T47D (cell line): ENCODE measurements at regions not wholly inside any gene's neighbourhood (a gene's known extent, or its start where the extent isn't known, plus 50 kb on each side); places are given as distances from the start of the nearest gene placed in this dataset.
"Not testable (repeated sequence)": the region's sequence is repeated elsewhere in the genome, so short reads cannot be mapped to it uniquely, and the experiment has no call there.

Experiments used
- DNase-seq, 2 experiments: peaks; one replicate each; pipeline versions ENCODE4 v3.0.0 to v3.0.0-alpha.2; 2011 to 2012; ENCODE audit warnings: low read depth in 1 of 2, low spot score in 1 of 2
- JUND ChIP-seq: IDR thresholded peaks from 2 replicates; pipeline ENCODE4 v1.6.1; 2012; ENCODE audit warnings: low read depth
- in situ Hi-C: cut with HindIII; loops from 2 replicates; pipeline ENCODE4 v1.10.0; 2016; ENCODE audit warnings: low sequenced_read_pairs, low pct_unique_long_range_greater_than_20kb

GRCh38 chr7:131835141-131835540, 278.7 kb upstream of the PODXL start:
- no peak for DNase-seq
- in situ Hi-C loops: no loop called here
- TF ChIP-seq JUND: no peak

DNA sequence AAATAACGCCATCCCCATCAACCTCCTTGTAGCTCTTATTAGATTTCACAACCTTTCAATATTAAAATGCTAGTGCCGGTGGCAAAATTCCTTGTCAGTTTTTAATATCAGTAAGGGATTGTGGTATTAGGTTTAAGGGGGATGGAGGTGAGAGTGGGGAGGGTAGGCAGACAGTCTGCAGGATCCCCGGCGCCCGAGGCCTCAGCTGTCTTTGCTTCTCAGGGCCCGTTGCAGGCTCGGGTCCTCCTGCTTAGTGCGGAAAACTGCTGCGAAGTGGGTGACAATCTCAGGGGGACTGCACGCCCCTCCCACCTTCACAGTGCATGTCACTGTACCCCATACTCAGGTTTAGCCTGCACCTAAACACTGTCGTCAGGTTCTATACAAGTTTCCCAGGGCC, 274.3 kb upstream of the PODXL start:
- in situ Hi-C loops: no loop called here
- no peak for TF ChIP-seq JUND

GRCh38 chr7:131829947-131830558, 273.6 kb upstream of the PODXL start:
- DNase-seq: no peak
- no peak for TF ChIP-seq JUND
- in situ Hi-C loops: no loop called here

More for the DNA sequence above, 274.3 kb upstream of the PODXL start:
- DNase-seq: no peak

DNA sequence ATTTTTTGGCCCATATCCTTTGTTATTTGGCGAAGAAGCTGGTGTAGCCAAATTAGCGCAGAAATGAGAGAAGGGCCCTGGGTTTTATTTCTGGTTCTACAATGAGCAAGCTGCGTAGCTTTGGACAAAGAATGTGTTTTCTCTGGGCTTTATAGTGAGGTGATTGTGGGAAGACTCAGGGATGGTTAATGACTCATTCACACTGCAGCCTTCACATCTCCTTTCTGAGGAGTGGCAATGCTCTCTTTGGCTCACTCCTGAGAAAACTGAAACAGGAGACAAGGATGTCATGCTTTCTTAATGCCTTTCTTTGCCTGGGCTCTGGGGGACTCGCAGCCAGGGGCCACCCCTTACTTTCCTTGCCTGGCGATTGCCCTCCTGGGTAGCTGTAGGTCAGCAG, 271.0 kb upstream of the PODXL start:
- in situ Hi-C loops: no loop called here
- DNase-seq: no peak
- no peak for TF ChIP-seq JUND

DNA sequence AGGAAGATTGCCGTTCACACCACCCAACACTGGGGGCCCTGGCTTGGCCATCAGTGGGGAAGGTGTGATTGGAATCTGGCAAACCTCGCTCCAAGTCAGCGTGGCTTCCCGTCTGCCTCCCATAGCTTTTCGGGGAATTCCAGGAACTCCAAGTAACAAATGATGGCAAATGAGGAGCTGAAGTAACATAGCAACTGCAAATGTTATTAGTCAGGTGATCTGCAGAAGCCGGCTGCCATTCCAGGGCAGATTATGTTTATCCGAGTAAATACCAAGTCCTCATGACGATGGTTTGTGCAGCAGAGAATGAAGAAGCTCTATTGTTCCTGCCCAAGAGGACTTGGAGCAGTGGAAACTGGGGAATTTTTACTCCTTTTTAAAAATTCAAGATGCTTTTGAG, 270.5 kb upstream of the PODXL start:
- TF ChIP-seq JUND: no peak
- DNase-seq: no peak
- in situ Hi-C loops: no loop called here

- DNase-seq, in situ Hi-C loops: not testable (repeated sequence)
Observed at GRCh38 chr7:131823961-131824440, 267.6 kb upstream of the PODXL start.

GRCh38 chr7:131819891-131820290, 263.5 kb upstream of the PODXL start:
- DNase-seq: no peak
- in situ Hi-C loops: no loop called here

GRCh38 chr7:131816391-131817007, 260.1 kb upstream of the PODXL start:
- no peak for DNase-seq
- in situ Hi-C loops: no loop called here
- no peak for TF ChIP-seq JUND

More at GRCh38 chr7:131819891-131820290, 263.5 kb upstream of the PODXL start:
- no peak for TF ChIP-seq JUND

- in situ Hi-C loops: no loop called here
Observed at GRCh38 chr7:131808736-131809135, 252.3 kb upstream of the PODXL start.

DNA sequence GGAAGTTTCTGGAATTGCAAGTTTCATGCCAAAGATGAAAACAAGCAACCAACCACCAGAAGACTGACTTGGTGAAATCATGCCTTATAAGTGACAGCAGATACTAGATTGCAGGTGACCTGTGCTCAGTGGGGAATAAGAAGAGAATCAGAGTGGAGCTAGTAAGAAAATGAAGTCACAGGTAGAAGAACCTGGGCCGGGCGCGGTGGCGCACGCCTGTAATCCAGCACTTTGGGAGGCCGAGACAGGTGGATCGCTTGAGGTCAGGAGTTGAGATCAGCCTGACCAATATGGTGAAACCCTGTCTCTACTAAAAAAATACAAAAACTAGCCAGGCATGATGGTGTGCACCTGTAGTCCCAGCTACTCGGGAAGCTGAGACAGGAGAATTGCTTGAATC, 251.7 kb upstream of the PODXL start:
- DNase-seq, in situ Hi-C loops: not testable (repeated sequence)

More at GRCh38 chr7:131808736-131809135, 252.3 kb upstream of the PODXL start:
- DNase-seq: no peak
- TF ChIP-seq JUND: no peak

DNA sequence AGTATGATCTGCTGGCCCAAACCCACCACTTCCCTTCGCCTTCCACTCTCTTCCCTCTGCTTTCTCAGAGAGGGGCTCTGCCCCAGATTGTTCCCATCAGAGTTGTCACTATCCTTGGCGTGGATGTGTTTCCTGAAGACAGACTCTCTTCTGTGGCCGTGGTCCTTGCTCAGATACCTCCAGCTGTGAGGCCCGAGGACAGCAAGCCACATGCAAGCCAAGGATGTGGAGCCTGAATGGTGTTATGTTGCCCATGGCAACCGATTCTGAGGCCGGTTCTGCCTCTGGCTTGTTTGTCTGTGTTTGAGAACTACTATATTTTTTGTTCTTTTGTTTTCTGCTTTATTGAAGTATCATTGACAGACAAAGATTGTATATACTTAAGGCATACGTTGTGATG, 247.4 kb upstream of the PODXL start:
- no peak for TF ChIP-seq JUND
- DNase-seq: no peak
- in situ Hi-C loops: no loop called here

DNA sequence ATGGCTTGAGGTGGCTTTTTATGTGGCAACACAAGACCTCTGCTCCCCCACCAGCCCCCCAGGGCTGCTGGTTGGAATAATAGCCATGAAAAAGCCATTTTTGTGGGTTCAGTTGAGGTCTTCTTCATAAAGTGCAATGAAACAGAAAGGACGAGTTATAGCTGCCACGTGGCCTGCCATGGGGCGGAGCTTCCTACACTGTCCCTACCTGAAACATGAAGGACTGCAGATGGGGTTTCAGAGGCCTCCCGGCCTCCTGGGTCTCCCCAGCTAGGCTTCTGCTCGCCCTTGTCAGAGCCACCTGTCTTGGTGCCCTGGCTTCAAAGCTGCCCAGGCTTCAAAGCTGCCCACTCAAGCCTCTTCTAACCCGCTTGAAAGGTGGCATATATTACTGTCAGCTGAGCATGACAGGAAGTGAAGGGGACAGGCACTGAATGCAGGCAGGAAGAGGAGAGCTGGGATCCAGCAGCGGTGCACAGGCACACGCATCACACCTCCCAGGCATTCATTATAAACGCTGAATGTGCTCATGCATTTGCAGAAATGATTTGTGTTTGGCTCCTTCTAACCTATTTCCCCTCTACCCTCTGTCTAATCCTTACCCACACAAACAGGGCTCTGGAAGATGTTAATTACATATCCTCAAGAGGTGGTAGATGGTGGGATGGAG, 245.9 kb upstream of the PODXL start:
- no peak for TF ChIP-seq JUND
- in situ Hi-C loops: no loop called here
- DNase-seq: no peak

- in situ Hi-C loops: no loop called here
- DNase-seq: no peak
- no peak for TF ChIP-seq JUND
Observed at GRCh38 chr7:131800531-131800930, 244.1 kb upstream of the PODXL start.
